Neuronal stem cell (in vitro differentiated cells): ENCODE measurements at regions not wholly inside any gene's neighbourhood (a gene's known extent, or its start where the extent isn't known, plus 50 kb on each side); places are given as distances from the start of the nearest gene placed in this dataset.

ENCODE experiments used
- DNase-seq: peaks from one replicate; pipeline ENCODE4 v3.0.0-alpha.2; 2013; ENCODE audit warnings: low spot score
- H2AFZ ChIP-seq: one replicate; pipeline ENCODE4 v1.6.1; 2013; ENCODE audit warnings: mild to moderate bottlenecking, low read length, inconsistent platforms
- H2AK5ac ChIP-seq: 2 replicates; pipeline ENCODE4 v1.6.1; 2013; ENCODE audit warnings: low read depth, mild to moderate bottlenecking, inconsistent platforms, low read length, moderate library complexity, mixed read lengths
- H2BK120ac ChIP-seq: 2 replicates; pipeline ENCODE4 v1.6.1; 2013; ENCODE audit warnings: low read depth, mild to moderate bottlenecking, inconsistent platforms, low read length, moderate library complexity, mixed read lengths
- H2BK12ac ChIP-seq: one replicate; pipeline ENCODE4 v1.6.1; 2013; ENCODE audit warnings: low read length, inconsistent platforms
- H2BK15ac ChIP-seq: 2 replicates; pipeline ENCODE4 v1.6.1; 2013; ENCODE audit warnings: mild to moderate bottlenecking, low read length, inconsistent platforms, mixed read lengths
- H2BK5ac ChIP-seq: one replicate; pipeline ENCODE4 v1.6.1; 2013; ENCODE audit warnings: inconsistent platforms, mild to moderate bottlenecking, low read length, moderate library complexity
- H3K14ac ChIP-seq: one replicate; pipeline ENCODE4 v1.6.1; 2013; ENCODE audit warnings: low read length, inconsistent platforms
- H3K18ac ChIP-seq: 2 replicates; pipeline ENCODE4 v1.6.1; 2013; ENCODE audit warnings: low read length, inconsistent platforms
- H3K23ac ChIP-seq: 2 replicates; pipeline ENCODE4 v1.6.1; 2013; ENCODE audit warnings: low read depth, mild to moderate bottlenecking, mixed read lengths, low read length, inconsistent platforms; ENCODE audit not compliant: poor library complexity
- H3K27ac ChIP-seq: replicated peaks from 3 replicates; pipeline ENCODE4 v1.5.1; 2013; ENCODE audit warnings: low read length, inconsistent platforms
- H3K27me3 ChIP-seq, 3 experiments: 2 replicates each; pipeline ENCODE4 v1.6.1; 2013; ENCODE audit warnings: low read length in 3 of 3, mild to moderate bottlenecking in 2 of 3, inconsistent platforms in 1 of 3, low read depth in 1 of 3, mixed read lengths in 1 of 3, moderate library complexity in 1 of 3; ENCODE audit not compliant: control insufficient read depth in 3 of 3, insufficient read depth in 3 of 3
- H3K36me3 ChIP-seq, 2 donors: replicated peaks in 1 of 2; 2 replicates each; pipeline ENCODE4 v1.6.1; 2013; ENCODE audit warnings: low read length in 2 of 2; ENCODE audit not compliant: control insufficient read depth in 2 of 2, insufficient read depth in 2 of 2
- H3K4ac ChIP-seq: 2 replicates; pipeline ENCODE4 v1.6.1; 2013; ENCODE audit warnings: inconsistent platforms, mild to moderate bottlenecking, low read length, moderate library complexity
- H3K4me1 ChIP-seq, 2 donors: 1 replicate in 1 of 2; 2 replicates in 1 of 2; pipeline ENCODE4 v1.6.1; 2013; ENCODE audit warnings: low read length in 2 of 2, low read depth in 1 of 2; ENCODE audit not compliant: control insufficient read depth in 2 of 2, insufficient read depth in 1 of 2
- H3K4me2 ChIP-seq: one replicate; pipeline ENCODE4 v1.6.1; 2013; ENCODE audit warnings: mild to moderate bottlenecking, low read length, inconsistent platforms; ENCODE audit not compliant: insufficient read depth, poor library complexity, severe bottlenecking
- H3K4me3 ChIP-seq, 2 donors: 2 replicates each; pipeline ENCODE4 v1.5.1; 2013; ENCODE audit warnings: low read length in 2 of 2, mild to moderate bottlenecking in 2 of 2, inconsistent platforms in 1 of 2, moderate library complexity in 1 of 2
- H3K79me1 ChIP-seq: one replicate; pipeline ENCODE4 v1.6.1; 2013; ENCODE audit warnings: low read depth, mild to moderate bottlenecking, inconsistent platforms, low read length, moderate library complexity
- H3K9ac ChIP-seq: one replicate; pipeline ENCODE4 v1.6.1; 2013; ENCODE audit warnings: mild to moderate bottlenecking, low read depth, low read length, inconsistent platforms; ENCODE audit not compliant: poor library complexity
- H3K9me3 ChIP-seq, 2 donors: replicated peaks in 1 of 2; 2 replicates each; pipeline versions ENCODE3 to v1.6.1; 2013; ENCODE audit warnings: low read length in 2 of 2, mild to moderate bottlenecking in 2 of 2, inconsistent platforms in 1 of 2, low read depth in 1 of 2, mixed read lengths in 1 of 2, moderate library complexity in 1 of 2; ENCODE audit not compliant: control insufficient read depth in 2 of 2, insufficient read depth in 1 of 2
- H4K8ac ChIP-seq: one replicate; pipeline ENCODE4 v1.6.1; 2013; ENCODE audit warnings: low read depth, mild to moderate bottlenecking, inconsistent platforms, low read length, moderate library complexity
- H4K91ac ChIP-seq: one replicate; pipeline ENCODE4 v1.6.1; 2013; ENCODE audit warnings: low read length, low read depth, mild to moderate bottlenecking, inconsistent platforms; ENCODE audit not compliant: poor library complexity
- WGBS, 2 donors: extraction: QIAGEN DNeasy Blood & Tissue Kit; methylation state at CpG; one replicate each; pipeline ENCODE4 v1.1.7; 2013; ENCODE audit warnings: missing lambda C conversion rate in 2 of 2, mixed read lengths in 1 of 2; ENCODE audit not compliant: insufficient read length in 2 of 2, insufficient replicate concordance in 1 of 2; ENCODE audit errors: extremely low coverage in 2 of 2; 5-methylcytosine and 5-hydroxymethylcytosine counted together

- no peak overlapping the region for H3K18ac ChIP-seq
- H4K8ac ChIP-seq = no peak overlapping the region
- no peaks in the 10 kb centered on the region for H3K36me3 ChIP-seq
- H3K27me3 ChIP-seq = no peaks in the 10 kb centered on the region
- no peak overlapping the region for H2AFZ ChIP-seq
- peak overlapping the region; percentile 17 for H2AK5ac ChIP-seq
- H3K14ac ChIP-seq = no peak overlapping the region
- no peak overlapping the region for H2BK12ac ChIP-seq
- H3K4me1 ChIP-seq = no peaks in the 10 kb centered on the region
- DNase-seq = no peak
- WGBS, 2 donors = no CpG with 5 or more reads among the region's 5 CpGs
- no peaks in the 10 kb centered on the region for H3K9me3 ChIP-seq
- no peak overlapping the region for H3K27ac ChIP-seq
- H2BK120ac ChIP-seq = no peak overlapping the region
- H3K9ac ChIP-seq = no peak overlapping the region
- no peak overlapping the region for H3K4me2 ChIP-seq
- H3K4me3 ChIP-seq = no peak overlapping the region
- H3K79me1 ChIP-seq = no peaks in the 10 kb centered on the region
- H2BK15ac ChIP-seq = peak overlapping the region; percentile 6
- H2BK5ac ChIP-seq = no peak overlapping the region
- no peak overlapping the region for H3K23ac ChIP-seq
- H4K91ac ChIP-seq = no peak overlapping the region
- no peak overlapping the region for H3K4ac ChIP-seq
Measured at GRCh38 chr20:25140968-25141367, 54.5 kb upstream of the ENTPD6 start.

GRCh38 chr20:25142435-25142834, 53.1 kb upstream of the ENTPD6 start:
- WGBS, 2 donors = no CpG with 5 or more reads among the region's 3 CpGs
- no peaks in the 10 kb centered on the region for H3K27me3 ChIP-seq
- H4K8ac ChIP-seq = no peak overlapping the region
- H3K4me3 ChIP-seq = no peak overlapping the region
- H4K91ac ChIP-seq = no peak overlapping the region
- H2AFZ ChIP-seq = no peak overlapping the region
- H3K14ac ChIP-seq = no peak overlapping the region
- no peak overlapping the region for H3K23ac ChIP-seq
- H3K4me1 ChIP-seq = peaks cover 0 to 2% of the 10 kb centered on the region in 2 donors
- no peak overlapping the region for H2BK120ac ChIP-seq
- H3K9ac ChIP-seq = no peak overlapping the region
- no peaks in the 10 kb centered on the region for H3K79me1 ChIP-seq
- DNase-seq = no peak
- no peaks in the 10 kb centered on the region for H3K36me3 ChIP-seq
- H3K4ac ChIP-seq = no peak overlapping the region
- no peak overlapping the region for H3K27ac ChIP-seq
- H2AK5ac ChIP-seq = peak overlapping the region; percentile 10
- H3K18ac ChIP-seq = no peak overlapping the region
- no peak overlapping the region for H3K4me2 ChIP-seq
- H2BK15ac ChIP-seq = no peak overlapping the region
- H2BK12ac ChIP-seq = no peak overlapping the region
- no peak overlapping the region for H2BK5ac ChIP-seq
- H3K9me3 ChIP-seq = no peaks in the 10 kb centered on the region

GRCh38 chr20:25145131-25145530, 50.4 kb upstream of the ENTPD6 start:
- Histone ChIP-seq H4K91ac (no peak overlapping the region), H3K14ac (no peak overlapping the region), H3K9me3 (no peaks in the 10 kb centered on the region), H3K18ac (no peak overlapping the region), H2AFZ (no peak overlapping the region), H2BK5ac (no peak overlapping the region), H4K8ac (peak overlapping the region; percentile 4), H3K79me1 (no peaks in the 10 kb centered on the region), H3K27ac (no peak overlapping the region), H3K36me3 (no peaks in the 10 kb centered on the region), H2BK12ac (no peak overlapping the region), H2BK120ac (no peak overlapping the region), H3K9ac (no peak overlapping the region), H3K23ac (no peak overlapping the region), H3K4ac (no peak overlapping the region), H2AK5ac (no peak overlapping the region), H3K4me1 (peaks cover 13 to 14% of the 10 kb centered on the region in 2 donors), H3K4me2 (no peak overlapping the region), H2BK15ac (no peak overlapping the region), H3K27me3 (no peaks in the 10 kb centered on the region), H3K4me3 (no peak overlapping the region)
- no CpG with 5 or more reads among the region's 7 CpGs for WGBS, 2 donors
- DNase-seq = no peak
